Kidney (tissue), 13 donors: ENCODE measurements at regions not wholly inside any gene's neighbourhood (a gene's known extent, or its start where the extent isn't known, plus 50 kb on each side); places are given as distances from the start of the nearest gene placed in this dataset.

Experiments used
- DNase-seq, 5 donors: peaks; one replicate each; pipeline ENCODE4 v3.0.0-alpha.2; 2013 to 2020
- FAIRE-seq: peaks from 2 replicates; lab custom pipeline; 2012; peaks lifted over from hg19 to GRCh38; lab: Jason Lieb, UNC
- H3K27ac ChIP-seq, 2 donors: one replicate each; pipeline ENCODE4 v1.7.0; 2013; ENCODE audit warnings: low read depth in 2 of 2, low read length in 2 of 2, inconsistent platforms in 1 of 2
- H3K27me3 ChIP-seq: one replicate; pipeline ENCODE4 v1.7.1; 2013; ENCODE audit warnings: low read length, inconsistent platforms; ENCODE audit not compliant: control insufficient read depth, insufficient read depth
- H3K36me3 ChIP-seq, 3 donors: one replicate each; pipeline versions ENCODE4 v1.7.0 to v1.7.1; 2013; ENCODE audit warnings: low read length in 3 of 3, control low read depth in 1 of 3, inconsistent platforms in 1 of 3; ENCODE audit not compliant: insufficient read depth in 3 of 3, control insufficient read depth in 2 of 3
- H3K4me1 ChIP-seq, 3 donors: one replicate each; pipeline versions ENCODE4 v1.7.0 to v1.7.1; 2013; ENCODE audit warnings: low read length in 3 of 3, inconsistent platforms in 1 of 3, low read depth in 1 of 3; ENCODE audit not compliant: control insufficient read depth in 2 of 3, insufficient read depth in 2 of 3
- H3K4me3 ChIP-seq, 3 donors: one replicate each; pipeline versions ENCODE4 v1.7.0 to v1.8.1; 2013; ENCODE audit warnings: low read length in 3 of 3, control low read depth in 1 of 3, inconsistent platforms in 1 of 3
- H3K9ac ChIP-seq, 3 donors: one replicate each; pipeline versions ENCODE4 v1.7.0 to v1.7.1; 2013; ENCODE audit warnings: low read length in 3 of 3, control low read depth in 1 of 3, inconsistent platforms in 1 of 3
- H3K9me3 ChIP-seq, 3 donors: one replicate each; pipeline versions ENCODE4 v1.7.0 to v1.7.1; 2013; ENCODE audit warnings: low read length in 3 of 3, control low read depth in 1 of 3, inconsistent platforms in 1 of 3; ENCODE audit not compliant: control insufficient read depth in 2 of 3, insufficient read depth in 1 of 3
- CTCF ChIP-seq: IDR thresholded peaks from 3 replicates; pipeline ENCODE4 v1.5.1; 2012; ENCODE audit warnings: mild to moderate bottlenecking, moderate library complexity, borderline replicate concordance; ENCODE audit not compliant: insufficient read depth; ENCODE audit errors: extremely low read depth
- intact Hi-C: fragments of 100-400 bp; cut with DNase I; formaldehyde crosslinking; loops from one replicate; pipeline ENCODE4 v1.11.1; 2022
- donor health status: control.
- donor health status: control.
- donor health status: control.
- donor health status: control.
- donor health status: control.
- donor health status: DM: yes; HTN: yes; CAD: no.
- donor health status: Normal renal cell carcinoma (clear cell type).

- TF ChIP-seq CTCF: no peak
- no peaks in the 10 kb centered on the region for H3K9me3 ChIP-seq
- H3K27me3 ChIP-seq: peaks cover 2% of the 10 kb centered on the region
- H3K4me1 ChIP-seq: no peaks in the 10 kb centered on the region
- H3K9ac ChIP-seq: no peak overlapping the region
- intact Hi-C loops: no loop called here
- DNase-seq (no peak), FAIRE-seq (no peak)
- H3K36me3 ChIP-seq: no peaks in the 10 kb centered on the region
- H3K4me3 ChIP-seq: no peak overlapping the region
- no peak overlapping the region for H3K27ac ChIP-seq
These were observed 340.2 kb upstream of the CHD6 start for GRCh38 chr20:41958391-41958790.

- FAIRE-seq (no peak), DNase-seq (peak in 2 of 5 donors; percentile 5 to 19)
- no peaks in the 10 kb centered on the region for H3K4me1 ChIP-seq
- H3K36me3 ChIP-seq: no peaks in the 10 kb centered on the region
- TF ChIP-seq CTCF: peak; percentile 48
- H3K27ac ChIP-seq: no peak overlapping the region
- no peak overlapping the region for H3K9ac ChIP-seq
- no peaks in the 10 kb centered on the region for H3K9me3 ChIP-seq
- intact Hi-C loops: no loop called here
- H3K4me3 ChIP-seq: no peak overlapping the region
- peaks cover 2% of the 10 kb centered on the region for H3K27me3 ChIP-seq
These were observed 338.3 kb upstream of the CHD6 start for GRCh38 chr20:41956338-41957074.

- H3K9ac ChIP-seq: no peak overlapping the region
- TF ChIP-seq CTCF: no peak
- H3K4me1 ChIP-seq: no peaks in the 10 kb centered on the region
- intact Hi-C loops: no loop called here
- no peak overlapping the region for H3K4me3 ChIP-seq
- no peak for DNase-seq
- H3K27ac ChIP-seq: no peak overlapping the region
- H3K27me3 ChIP-seq: no peaks in the 10 kb centered on the region
- no peaks in the 10 kb centered on the region for H3K9me3 ChIP-seq
- FAIRE-seq: no peak
- H3K36me3 ChIP-seq: no peaks in the 10 kb centered on the region
These were observed 334.0 kb upstream of the CHD6 start for GRCh38 chr20:41952166-41952565.
